KOPT-K1 (cell line): ENCODE measurements at regions not wholly inside any gene's neighbourhood (a gene's known extent, or its start where the extent isn't known, plus 50 kb on each side); places are given as distances from the start of the nearest gene placed in this dataset.

ENCODE experiments used
- H3K27ac ChIP-seq: fragments of 200-600 bp; sonication (generic); 2 replicates; pipeline ENCODE4 v1.5.1; 2016; ENCODE audit warnings: antibody characterized with exemption, mild to moderate bottlenecking, low read depth, low read length; ENCODE audit not compliant: poor library complexity, severe bottlenecking
- H3K36me3 ChIP-seq: fragments of 200-600 bp; sonication (generic); 2 replicates; pipeline ENCODE4 v1.5.1; 2017; ENCODE audit warnings: antibody characterized with exemption, mild to moderate bottlenecking, low read length, moderate library complexity; ENCODE audit not compliant: insufficient read depth
- H3K9me3 ChIP-seq: fragments of 200-600 bp; sonication (generic); 2 replicates; pipeline ENCODE4 v1.5.1; 2017; ENCODE audit warnings: antibody characterized with exemption, low read length, mild to moderate bottlenecking; ENCODE audit not compliant: insufficient read depth, poor library complexity, severe bottlenecking

DNA sequence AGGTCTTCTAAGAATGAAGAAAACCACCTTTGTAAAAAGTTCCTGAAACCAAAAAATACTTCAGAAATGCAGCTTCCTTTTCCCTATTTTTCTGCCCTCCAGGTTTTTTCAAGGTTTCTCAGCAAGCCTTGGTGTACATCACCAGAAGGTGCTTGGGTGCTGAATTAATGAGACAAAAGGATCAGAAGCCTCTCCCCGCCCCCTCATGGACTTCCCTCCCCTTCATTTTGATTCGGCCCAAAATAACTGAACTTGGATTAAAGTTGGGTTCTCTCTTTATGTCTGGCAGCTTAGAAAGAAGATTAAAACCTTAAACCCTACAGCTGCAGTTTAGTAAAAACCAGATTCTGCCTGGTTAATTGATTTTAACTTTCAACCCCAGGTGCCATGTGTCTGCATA, 121.7 kb upstream of the ERCC4 start:
- Histone ChIP-seq H3K9me3 (no peaks in the 10 kb centered on the region), H3K27ac (no peak overlapping the region), H3K36me3 (no peaks in the 10 kb centered on the region)

DNA sequence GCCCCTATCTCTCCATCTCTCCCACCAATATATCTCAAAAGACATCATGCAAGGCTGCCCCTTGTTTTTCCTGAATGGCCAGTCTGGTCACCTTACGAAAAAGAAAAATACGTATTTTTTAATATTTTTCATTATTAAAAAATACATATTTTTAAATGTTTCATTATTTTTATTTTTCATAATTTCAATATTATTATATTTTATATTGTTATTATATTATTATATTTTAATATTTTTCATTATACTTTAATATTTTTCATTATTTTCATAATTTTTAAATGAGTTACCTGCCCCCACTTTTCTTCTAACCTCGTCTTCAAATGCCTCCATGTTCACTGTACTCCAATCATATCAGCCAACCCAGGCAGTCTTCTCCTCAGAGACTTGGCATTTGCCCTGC, 116.0 kb upstream of the ERCC4 start:
- Histone ChIP-seq H3K36me3 (no peaks in the 10 kb centered on the region), H3K9me3 (no peaks in the 10 kb centered on the region), H3K27ac (no peak overlapping the region)

DNA sequence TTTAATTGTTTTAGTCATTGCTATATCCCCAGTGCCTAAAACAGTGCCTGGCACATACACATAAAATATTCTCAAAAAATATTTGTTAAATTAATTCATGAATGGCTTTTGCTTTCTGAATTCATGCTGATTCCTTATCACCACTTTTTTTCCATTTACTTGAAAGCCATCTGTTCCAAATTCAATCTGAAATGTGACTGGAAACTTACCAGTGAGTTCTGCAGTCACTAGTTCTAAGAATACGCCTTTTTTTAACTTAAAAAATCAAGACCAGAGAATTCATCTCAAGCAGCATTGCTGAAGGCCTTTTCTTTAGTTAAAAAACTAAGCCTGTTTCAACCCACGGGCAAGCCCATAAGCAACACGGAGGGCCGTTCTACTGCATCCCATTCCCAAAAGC, 114.0 kb upstream of the ERCC4 start:
- Histone ChIP-seq H3K9me3 (no peaks in the 10 kb centered on the region), H3K36me3 (no peaks in the 10 kb centered on the region)

DNA sequence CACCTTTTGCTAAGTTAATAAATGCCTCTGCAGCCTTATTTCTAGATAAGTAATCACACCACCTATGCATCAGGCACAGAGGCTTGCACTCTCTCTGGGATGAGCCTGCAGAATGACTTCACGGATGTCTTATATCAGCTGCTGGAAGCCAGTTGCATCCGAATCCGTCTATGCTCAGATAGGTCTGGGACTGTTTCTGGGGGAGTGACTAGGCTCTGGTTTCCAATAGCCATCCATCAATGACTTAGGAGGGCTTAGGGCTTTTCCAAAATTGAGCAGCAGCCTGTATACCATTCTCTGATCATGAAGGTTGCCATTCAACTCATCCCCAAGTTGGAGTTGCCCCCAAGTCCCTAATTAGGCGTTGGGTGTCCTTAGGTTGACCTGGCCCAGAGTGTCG, 113.3 kb upstream of the ERCC4 start:
- no peaks in the 10 kb centered on the region for H3K36me3 ChIP-seq
- H3K9me3 ChIP-seq, result no peaks in the 10 kb centered on the region
- no peak overlapping the region for H3K27ac ChIP-seq

More for the DNA sequence above, 114.0 kb upstream of the ERCC4 start:
- no peak overlapping the region for H3K27ac ChIP-seq

DNA sequence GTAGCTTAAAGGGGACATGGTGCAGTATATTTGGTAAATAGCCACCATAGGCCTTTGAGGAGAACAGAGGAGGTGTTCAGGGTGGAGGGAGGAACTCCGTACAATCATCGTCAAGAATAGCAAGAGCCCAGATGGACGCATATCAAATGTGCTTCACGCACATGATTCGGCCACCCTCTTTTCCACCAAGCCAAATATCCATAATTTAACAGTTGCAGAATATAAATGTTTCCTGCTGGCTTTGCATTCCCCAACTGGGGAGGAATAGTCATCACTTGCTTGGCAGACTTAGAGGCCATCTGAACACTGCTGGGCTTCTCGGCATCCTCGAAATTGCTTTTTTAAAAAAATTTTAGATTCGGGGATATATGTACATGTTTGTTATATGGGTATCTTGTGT, 111.9 kb upstream of the ERCC4 start:
- Histone ChIP-seq H3K27ac (no peak overlapping the region), H3K9me3 (no peaks in the 10 kb centered on the region), H3K36me3 (no peaks in the 10 kb centered on the region)

DNA sequence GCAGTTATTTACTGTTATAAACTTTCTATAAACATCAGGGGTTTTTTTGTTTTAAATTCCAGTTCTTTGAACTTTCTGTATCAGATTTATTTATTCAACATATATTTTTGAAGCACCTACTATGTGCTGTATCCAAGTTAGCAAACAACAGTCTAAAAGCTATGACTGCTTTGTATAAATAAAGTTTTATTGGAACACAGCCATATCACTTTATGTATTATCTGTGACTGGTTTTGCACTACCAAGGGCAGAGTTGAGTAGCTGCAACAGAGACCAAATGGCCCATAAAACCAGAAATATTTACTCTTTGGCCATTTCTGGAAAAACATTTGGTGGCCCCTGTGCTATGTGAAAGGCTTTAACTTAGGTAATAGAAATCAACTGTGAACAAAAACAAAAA, 110.2 kb upstream of the ERCC4 start:
- no peak overlapping the region for H3K27ac ChIP-seq
- H3K36me3 ChIP-seq, result no peaks in the 10 kb centered on the region
- no peaks in the 10 kb centered on the region for H3K9me3 ChIP-seq

DNA sequence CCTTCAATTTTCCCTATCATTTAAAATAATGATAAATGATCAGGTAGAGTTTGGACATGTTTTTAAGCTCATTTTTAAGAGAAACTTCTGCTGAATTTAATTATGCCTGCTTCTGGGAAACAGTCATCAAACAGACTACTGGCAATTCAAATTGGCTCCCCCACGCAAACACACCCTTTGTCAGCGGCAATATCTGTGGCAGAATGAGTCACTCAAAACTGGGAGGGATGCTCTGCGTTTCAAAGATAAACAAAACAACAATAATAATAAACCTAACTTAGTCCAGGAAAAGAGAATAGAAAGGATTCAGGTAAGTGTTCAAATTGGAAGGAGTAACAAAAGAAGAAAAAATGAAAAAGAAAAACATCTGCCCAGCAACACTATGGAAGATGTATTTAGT, 108.1 kb upstream of the ERCC4 start:
- Histone ChIP-seq H3K27ac (no peak overlapping the region), H3K9me3 (no peaks in the 10 kb centered on the region), H3K36me3 (no peaks in the 10 kb centered on the region)

DNA sequence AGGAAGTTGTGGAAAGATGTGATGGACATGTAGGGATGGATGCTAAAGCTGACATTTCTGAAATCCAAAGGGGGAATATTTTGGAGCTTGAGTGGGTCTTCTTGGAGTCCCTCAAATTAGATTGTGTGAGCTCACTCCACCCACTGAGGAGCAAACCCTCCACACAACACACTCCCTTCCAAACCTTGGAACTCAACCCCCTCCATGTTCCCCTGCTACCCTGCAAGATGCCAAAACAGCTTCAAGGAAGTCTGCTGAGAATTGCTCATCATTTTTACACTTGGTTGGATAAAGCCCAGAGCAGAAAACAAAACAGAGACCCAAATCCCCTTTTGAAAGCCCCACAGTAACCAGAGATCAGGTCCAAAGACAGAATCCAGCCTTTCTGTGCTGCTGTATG, 103.3 kb upstream of the ERCC4 start:
- H3K36me3 ChIP-seq, result no peaks in the 10 kb centered on the region
- no peaks in the 10 kb centered on the region for H3K9me3 ChIP-seq
- no peak overlapping the region for H3K27ac ChIP-seq

DNA sequence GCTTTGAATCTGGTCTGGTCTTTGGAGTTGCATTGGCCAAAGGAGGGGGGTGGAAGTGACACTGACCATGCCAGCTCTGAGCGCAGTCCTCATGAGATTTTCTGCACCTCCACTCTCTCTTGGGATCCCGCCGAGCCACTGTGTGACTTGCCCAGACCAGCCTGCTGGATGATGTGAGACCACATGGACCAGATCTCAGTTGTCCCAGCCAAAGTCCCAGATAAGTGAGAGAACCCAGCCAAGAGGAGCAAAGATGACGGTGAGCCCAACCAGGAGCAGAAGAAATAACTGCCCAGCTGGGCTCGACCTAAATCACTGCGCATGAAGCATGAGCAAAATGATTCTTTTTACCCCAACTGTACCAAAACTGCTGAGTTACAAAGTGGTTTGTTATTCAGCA, 96.5 kb upstream of the ERCC4 start:
- Histone ChIP-seq H3K36me3 (no peaks in the 10 kb centered on the region), H3K27ac (no peak overlapping the region), H3K9me3 (no peaks in the 10 kb centered on the region)

DNA sequence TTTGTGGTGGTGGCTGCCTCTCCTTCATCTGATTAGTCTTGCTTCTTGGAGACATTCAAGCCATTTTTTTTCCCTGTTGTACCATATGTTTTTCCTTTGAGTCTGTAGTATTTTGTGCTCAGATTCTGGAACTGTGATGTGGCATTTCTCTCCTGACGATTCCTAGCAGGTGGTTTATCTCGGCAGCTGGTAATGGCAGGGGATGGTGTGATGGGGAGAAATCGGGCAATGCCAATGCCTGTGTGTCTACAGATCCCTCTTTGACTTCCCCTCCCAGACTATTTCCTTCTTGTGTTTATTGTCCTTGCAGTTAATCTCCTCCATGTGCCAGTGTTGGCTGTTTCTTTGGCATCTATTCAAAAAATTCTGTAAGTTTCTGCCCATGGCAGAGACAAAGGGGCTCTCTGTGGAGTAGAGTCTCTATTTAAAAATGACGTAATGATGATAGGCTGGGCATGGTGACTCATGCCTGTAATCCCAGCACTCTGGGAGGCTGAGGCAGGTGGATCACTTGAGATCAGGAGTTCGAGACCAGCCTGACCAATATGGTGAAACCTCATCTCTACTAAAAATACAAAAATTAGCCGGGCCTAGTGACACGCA, 90.2 kb upstream of the ERCC4 start:
- no peaks in the 10 kb centered on the region for H3K36me3 ChIP-seq

DNA sequence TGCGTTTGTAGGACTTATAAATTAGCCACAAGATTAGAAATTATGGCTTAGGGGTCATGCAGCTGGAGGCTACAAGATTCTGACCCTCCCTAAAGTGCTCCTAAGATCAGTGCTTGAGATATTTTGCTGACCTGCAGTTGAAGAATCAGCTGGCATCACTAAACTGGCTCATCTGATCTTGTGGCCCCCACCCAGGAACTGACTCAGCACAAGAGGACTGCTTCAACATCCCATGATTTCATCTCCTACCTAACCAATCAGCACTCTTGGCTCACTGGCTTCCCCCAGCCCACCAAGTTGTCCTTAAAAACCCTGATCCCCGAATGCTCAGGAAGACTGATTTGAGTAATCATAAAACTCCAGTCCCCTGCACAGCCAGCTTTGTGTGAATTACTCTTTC, 86.4 kb upstream of the ERCC4 start:
- Histone ChIP-seq H3K9me3 (no peaks in the 10 kb centered on the region), H3K36me3 (no peaks in the 10 kb centered on the region), H3K27ac (no peak overlapping the region)

More for the DNA sequence above, 90.2 kb upstream of the ERCC4 start:
- H3K9me3 ChIP-seq, result no peaks in the 10 kb centered on the region
- H3K27ac ChIP-seq, result no peak overlapping the region

DNA sequence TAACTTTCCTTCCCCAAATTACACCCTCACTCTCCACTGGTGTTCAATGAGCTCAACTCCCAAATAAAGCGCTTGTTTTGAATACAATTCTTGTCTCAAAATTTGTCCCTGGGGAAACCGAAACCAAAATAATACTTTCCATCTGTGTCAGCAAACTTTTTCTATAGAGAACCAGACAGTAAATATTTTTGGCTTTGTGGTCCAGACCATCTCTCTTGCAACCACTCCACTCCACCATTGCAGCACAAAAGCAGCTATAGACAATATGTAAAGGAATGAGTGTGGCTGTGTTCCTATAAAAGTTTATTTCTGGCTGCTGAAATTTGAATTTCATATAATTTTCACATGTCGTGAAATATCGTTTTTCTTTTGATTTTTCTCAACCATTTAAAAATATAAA, 84.6 kb upstream of the ERCC4 start:
- no peak overlapping the region for H3K27ac ChIP-seq
- no peaks in the 10 kb centered on the region for H3K36me3 ChIP-seq
- no peaks in the 10 kb centered on the region for H3K9me3 ChIP-seq

DNA sequence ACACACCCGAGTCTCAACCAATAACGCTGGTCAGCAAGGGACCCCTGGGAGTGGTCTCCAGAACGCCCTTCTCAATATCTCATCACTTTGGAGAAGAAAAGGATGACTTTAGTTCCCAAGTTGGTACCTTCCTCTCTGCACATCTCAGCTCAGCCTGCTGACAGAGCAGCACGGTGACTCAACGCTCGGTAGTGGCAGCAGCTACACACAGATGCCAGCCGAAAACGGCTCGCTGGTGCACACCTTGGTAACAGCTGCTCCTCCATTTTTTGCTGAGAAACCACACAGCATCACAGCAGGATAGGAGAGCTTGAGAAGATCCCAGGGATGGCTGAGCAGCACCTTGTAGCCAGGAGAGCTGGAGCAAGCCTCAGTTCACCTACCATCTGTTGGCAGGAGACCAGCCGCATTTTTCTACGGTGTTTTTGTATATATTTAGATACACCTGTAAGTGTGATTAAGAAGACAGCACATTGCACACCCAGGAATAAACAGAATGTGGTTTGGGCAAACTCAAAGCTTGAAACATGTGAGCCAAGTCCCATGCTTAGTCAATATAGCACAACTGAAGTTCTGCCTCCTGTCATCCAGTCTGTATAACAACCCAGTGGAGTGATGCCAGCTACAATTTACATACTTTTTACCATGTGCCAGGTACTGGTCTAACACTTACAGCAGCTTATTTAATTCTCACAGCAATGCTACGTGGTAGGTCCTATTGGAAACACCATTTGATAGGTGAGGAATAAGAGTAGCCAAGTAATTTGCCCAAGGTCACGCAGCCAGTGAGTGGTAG, 83.8 kb upstream of the ERCC4 start:
- Histone ChIP-seq H3K27ac (no peak overlapping the region), H3K9me3 (no peaks in the 10 kb centered on the region), H3K36me3 (no peaks in the 10 kb centered on the region)

DNA sequence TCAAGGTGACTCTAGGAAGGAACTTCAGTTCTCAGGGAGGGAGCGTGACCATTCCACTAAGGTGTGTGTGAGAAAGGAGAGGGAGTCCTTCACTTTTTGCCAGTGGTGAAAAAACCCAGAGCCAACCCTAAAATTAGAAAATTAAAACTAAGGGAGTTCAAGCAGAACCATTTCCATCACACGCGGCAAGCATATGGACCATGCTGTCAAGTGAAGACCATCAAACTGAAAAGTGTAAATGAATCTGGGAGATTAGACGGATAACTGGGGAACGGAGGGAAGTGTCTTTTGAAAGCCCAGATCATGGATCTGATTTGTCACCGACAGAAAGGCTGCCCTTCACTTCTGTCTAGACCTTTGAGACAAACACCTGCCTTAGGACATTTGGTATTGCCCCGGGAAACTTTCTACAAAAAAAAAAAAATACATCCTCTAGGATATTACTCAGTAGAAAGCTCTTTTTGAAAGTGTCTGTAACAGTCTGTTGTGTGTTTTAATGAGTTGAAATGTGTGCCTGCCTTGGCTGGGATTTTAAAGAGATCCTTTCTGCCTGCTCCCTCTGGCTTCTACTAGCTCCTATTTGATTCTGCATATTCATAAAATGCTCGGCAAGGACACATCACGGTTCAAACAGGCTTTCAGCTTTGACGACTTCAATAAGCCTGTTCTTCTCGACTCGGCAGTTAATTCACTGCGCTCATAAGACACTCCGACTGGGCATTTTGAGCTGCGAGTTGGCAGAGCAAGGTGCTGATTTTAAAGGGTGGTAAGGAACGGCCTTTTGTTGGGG, 81.4 kb upstream of the ERCC4 start:
- no peak overlapping the region for H3K27ac ChIP-seq
- H3K36me3 ChIP-seq, result no peaks in the 10 kb centered on the region
- H3K9me3 ChIP-seq, result no peaks in the 10 kb centered on the region

DNA sequence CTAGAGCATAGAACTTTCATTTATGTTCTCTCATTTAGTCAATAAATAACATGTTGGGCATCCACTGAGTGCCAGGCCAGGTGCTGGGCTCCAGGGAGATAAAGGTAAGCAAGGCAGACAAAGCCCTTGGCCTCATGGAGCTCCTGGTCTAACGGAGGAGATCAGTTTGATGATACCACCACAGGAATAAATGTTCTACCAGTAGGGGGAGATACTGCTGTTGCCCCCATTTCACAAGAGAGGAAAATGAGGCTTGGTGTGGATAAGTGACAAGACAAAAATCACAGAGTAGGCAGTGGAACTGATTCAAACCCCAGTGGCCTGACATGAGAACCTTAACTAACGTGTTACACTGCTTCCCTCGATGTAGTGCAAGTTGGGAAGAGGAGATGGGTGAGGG, 80.4 kb upstream of the ERCC4 start:
- Histone ChIP-seq H3K9me3 (no peaks in the 10 kb centered on the region), H3K36me3 (no peaks in the 10 kb centered on the region), H3K27ac (no peak overlapping the region)
